H1 (cell line): ENCODE measurements at regions not wholly inside any gene's neighbourhood (a gene's known extent, or its start where the extent isn't known, plus 50 kb on each side); places are given as distances from the start of the nearest gene placed in this dataset.

Experiments used
- BRCA1 ChIP-seq: IDR thresholded peaks from 2 replicates; pipeline ENCODE4 v1.6.1; 2012; ENCODE audit warnings: low read depth, low read length, improper control_type of control experiment
- CTCF ChIP-seq, 3 experiments: IDR thresholded peaks; 1 replicate in 2 of 3; 2 replicates in 1 of 3; pipeline versions ENCODE4 v1.5.1 to v1.6.1; 2011; ENCODE audit warnings: low read length in 3 of 3, mild to moderate bottlenecking in 3 of 3, inconsistent platforms in 2 of 3, low read depth in 1 of 3, moderate library complexity in 1 of 3; ENCODE audit not compliant: insufficient read depth in 1 of 3; ENCODE audit errors: control extremely low read depth in 1 of 3
- EP300 ChIP-seq, 2 experiments: IDR thresholded peaks; 1 replicate in 1 of 2; 2 replicates in 1 of 2; pipeline ENCODE4 v1.6.1; 2011 to 2012; ENCODE audit warnings: low read depth in 2 of 2, low read length in 2 of 2, mild to moderate bottlenecking in 2 of 2, borderline replicate concordance in 1 of 2, inconsistent platforms in 1 of 2, moderate library complexity in 1 of 2
- GTF2F1 ChIP-seq: IDR thresholded peaks from 2 replicates; pipeline ENCODE4 v1.6.1; 2012; ENCODE audit warnings: low read depth, low read length, improper control_type of control experiment, borderline replicate concordance
- NRF1 ChIP-seq: IDR thresholded peaks from 2 replicates; pipeline ENCODE4 v1.6.1; 2011; ENCODE audit warnings: mild to moderate bottlenecking, low read depth, low read length, improper control_type of control experiment
- POLR2AphosphoS5 ChIP-seq: IDR thresholded peaks from 2 replicates; pipeline ENCODE4 v1.6.1; 2011; ENCODE audit warnings: low read depth, low read length
- RXRA ChIP-seq: IDR thresholded peaks from 2 replicates; pipeline ENCODE4 v1.6.1; 2011; ENCODE audit warnings: low read depth, mild to moderate bottlenecking, low read length, moderate library complexity; ENCODE audit not compliant: insufficient read depth
- SIN3A ChIP-seq, 2 experiments: IDR thresholded peaks in 1 of 2; conservative IDR thresholded peaks in 1 of 2; 2 replicates each; pipeline ENCODE4 v1.6.1; 2011 to 2012; ENCODE audit warnings: low read length in 2 of 2, improper control_type of control experiment in 1 of 2, low read depth in 1 of 2, mild to moderate bottlenecking in 1 of 2
- TAF1 ChIP-seq: IDR thresholded peaks from 2 replicates; pipeline ENCODE4 v1.6.1; 2011; ENCODE audit warnings: mild to moderate bottlenecking, low read depth, low read length

- TF ChIP-seq TAF1 (no peak), POLR2AphosphoS5 (no peak), CTCF (IDR thresholded peaks at IDR 0.05; ENCODE audit: control extremely low read depth in 1 of 3, insufficient read depth in 1 of 3, low read depth in 1 of 3, low read length in 3 of 3) (no peak), EP300 (IDR thresholded peaks at IDR 0.05; ENCODE audit: borderline replicate concordance in 1 of 2, low read depth in 2 of 2, low read length in 2 of 2) (no peak), NRF1 (no peak), BRCA1 (no peak), SIN3A (conservative IDR thresholded peaks at IDR 0.05 in 1 of 2, IDR thresholded peaks at IDR 0.05 in 1 of 2; ENCODE audit: low read depth in 1 of 2, low read length in 2 of 2) (no peak), RXRA (no peak), GTF2F1 (no peak)
These were observed 65.3 kb downstream of the FOXL1 start for GRCh38 chr16:86643671-86644070.
